ENCODE measurements at regions not wholly inside any gene's neighbourhood (a gene's known extent, or its start where the extent isn't known, plus 50 kb on each side); places are given as distances from the start of the nearest gene placed in this dataset.
"Not testable (repeated sequence)": the region's sequence is repeated elsewhere in the genome, so short reads cannot be mapped to it uniquely, and the experiment has no call there.

GRCh38 chr9:129414377-129414992 is 206.4 kb downstream of the C9orf50 start:
- DNase-seq (no peak), ATAC-seq (peak; percentile 6 to 18)
- intact Hi-C loops (cut with DNase I), result loop anchor here in 1 of 2 donors (5.0 kb wide), 2 partner anchors 73 to 77 kb away; no protein-coding TSS in a partner anchor

GRCh38 chr9:129413537-129414376 is 207.1 kb downstream of the C9orf50 start:
- ATAC-seq (peak; percentile 92 to 93), DNase-seq (peak; percentile 100)
- intact Hi-C loops (cut with DNase I), result loop anchor here in 1 of 2 donors (5.0 kb wide), 2 partner anchors 74 to 76 kb away; no protein-coding TSS in a partner anchor

- DNase-seq (peak; percentile 79), ATAC-seq (peak; percentile 51 to 66)
- intact Hi-C loops (cut with DNase I), result loop anchor here in 1 of 2 donors (5.0 kb wide), 2 partner anchors 74 to 76 kb away; no protein-coding TSS in a partner anchor
These were observed 207.9 kb downstream of the C9orf50 start for GRCh38 chr9:129412814-129413536.

GRCh38 chr9:129412176-129412813 is 208.6 kb downstream of the C9orf50 start:
- ATAC-seq, DNase-seq: not testable (repeated sequence)
- intact Hi-C loops (cut with DNase I), result loop anchor here in 1 of 2 donors (5.0 kb wide), 2 partner anchors 75 kb away; no protein-coding TSS in a partner anchor

- DNase-seq (peak; percentile 19), ATAC-seq (no peak)
- intact Hi-C loops (cut with DNase I), result loop anchor here in 1 of 2 donors (5.0 kb wide), 2 partner anchors 74 to 76 kb away; no protein-coding TSS in a partner anchor
These were observed 209.3 kb downstream of the C9orf50 start for GRCh38 chr9:129411501-129412175.

- DNase-seq (peak; percentile 9), ATAC-seq (no peak)
- intact Hi-C loops (cut with DNase I), result loop anchor here in 1 of 2 donors (5.0 kb wide), 2 partner anchors 73 to 77 kb away; no protein-coding TSS in a partner anchor
These were observed 210.7 kb downstream of the C9orf50 start for GRCh38 chr9:129410226-129410625.

GRCh38 chr9:129408535-129409215 is 212.2 kb downstream of the C9orf50 start:
- peak in 1 of 2 donors; percentile 4 for ATAC-seq
- peak; percentile 32 for DNase-seq
- intact Hi-C loops (cut with DNase I), result no loop called here

GRCh38 chr9:129407905-129408452 is 212.9 kb downstream of the C9orf50 start:
- DNase-seq (peak; percentile 5), ATAC-seq (no peak)
- intact Hi-C loops (cut with DNase I), result no loop called here

- DNase-seq (peak; percentile 46), ATAC-seq (peak in 1 of 2 donors; percentile 44)
- intact Hi-C loops (cut with DNase I), result no loop called here
These were observed 214.3 kb downstream of the C9orf50 start for GRCh38 chr9:129406278-129407225.

- DNase-seq, result peak; percentile 15
- intact Hi-C loops (cut with DNase I), result no loop called here
These were observed 215.1 kb downstream of the C9orf50 start for GRCh38 chr9:129405827-129406213.

GRCh38 chr9:129405089-129405826 is 215.6 kb downstream of the C9orf50 start:
- ATAC-seq, result peak in 1 of 2 donors; percentile 38
- peak; percentile 15 for DNase-seq
- intact Hi-C loops (cut with DNase I), result no loop called here

More at GRCh38 chr9:129405827-129406213, 215.1 kb downstream of the C9orf50 start:
- no peak for ATAC-seq

- intact Hi-C loops (cut with DNase I), result no loop called here
These were observed 216.3 kb downstream of the C9orf50 start for GRCh38 chr9:129404621-129405020.

GRCh38 chr9:129403779-129404620 is 216.9 kb downstream of the C9orf50 start:
- intact Hi-C loops (cut with DNase I), result no loop called here
- ATAC-seq (no peak), DNase-seq (peak; percentile 17)

More at GRCh38 chr9:129404621-129405020, 216.3 kb downstream of the C9orf50 start:
- ATAC-seq (no peak), DNase-seq (peak; percentile 15)

GRCh38 chr9:129402931-129403778 is 217.7 kb downstream of the C9orf50 start:
- intact Hi-C loops (cut with DNase I), result no loop called here
- DNase-seq (peak; percentile 15), ATAC-seq (no peak)

Data from left cardiac atrium (tissue), 4 donors.